ENCODE measurements at regions not wholly inside any gene's neighbourhood (a gene's known extent, or its start where the extent isn't known, plus 50 kb on each side); places are given as distances from the start of the nearest gene placed in this dataset.

DNA sequence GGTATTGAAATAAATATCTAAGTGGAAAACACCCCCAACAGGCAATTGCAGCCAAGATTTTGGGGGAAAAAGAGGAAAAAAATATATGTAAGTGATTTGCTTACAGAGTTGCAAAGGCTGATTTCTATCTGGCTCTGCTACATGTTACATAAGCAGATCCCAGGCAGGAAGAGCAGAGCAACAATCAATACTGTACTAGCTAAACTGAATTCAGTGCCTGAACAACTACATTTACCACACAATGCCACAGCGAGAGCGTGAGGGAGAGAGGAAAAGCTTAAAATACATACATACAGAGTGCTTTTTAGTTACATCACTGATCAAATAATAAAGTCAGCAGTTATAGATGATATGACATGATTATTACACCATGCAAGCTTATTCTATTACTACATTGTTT is 665.6 kb upstream of the ARGLU1 start:
- TF ChIP-seq, protein P1, sequence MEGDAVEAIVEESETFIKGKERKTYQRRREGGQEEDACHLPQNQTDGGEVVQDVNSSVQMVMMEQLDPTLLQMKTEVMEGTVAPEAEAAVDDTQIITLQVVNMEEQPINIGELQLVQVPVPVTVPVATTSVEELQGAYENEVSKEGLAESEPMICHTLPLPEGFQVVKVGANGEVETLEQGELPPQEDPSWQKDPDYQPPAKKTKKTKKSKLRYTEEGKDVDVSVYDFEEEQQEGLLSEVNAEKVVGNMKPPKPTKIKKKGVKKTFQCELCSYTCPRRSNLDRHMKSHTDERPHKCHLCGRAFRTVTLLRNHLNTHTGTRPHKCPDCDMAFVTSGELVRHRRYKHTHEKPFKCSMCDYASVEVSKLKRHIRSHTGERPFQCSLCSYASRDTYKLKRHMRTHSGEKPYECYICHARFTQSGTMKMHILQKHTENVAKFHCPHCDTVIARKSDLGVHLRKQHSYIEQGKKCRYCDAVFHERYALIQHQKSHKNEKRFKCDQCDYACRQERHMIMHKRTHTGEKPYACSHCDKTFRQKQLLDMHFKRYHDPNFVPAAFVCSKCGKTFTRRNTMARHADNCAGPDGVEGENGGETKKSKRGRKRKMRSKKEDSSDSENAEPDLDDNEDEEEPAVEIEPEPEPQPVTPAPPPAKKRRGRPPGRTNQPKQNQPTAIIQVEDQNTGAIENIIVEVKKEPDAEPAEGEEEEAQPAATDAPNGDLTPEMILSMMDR (conservative IDR thresholded peaks at IDR 0.05), result no peak
- H3K27ac ChIP-seq, result no peak overlapping the region

DNA sequence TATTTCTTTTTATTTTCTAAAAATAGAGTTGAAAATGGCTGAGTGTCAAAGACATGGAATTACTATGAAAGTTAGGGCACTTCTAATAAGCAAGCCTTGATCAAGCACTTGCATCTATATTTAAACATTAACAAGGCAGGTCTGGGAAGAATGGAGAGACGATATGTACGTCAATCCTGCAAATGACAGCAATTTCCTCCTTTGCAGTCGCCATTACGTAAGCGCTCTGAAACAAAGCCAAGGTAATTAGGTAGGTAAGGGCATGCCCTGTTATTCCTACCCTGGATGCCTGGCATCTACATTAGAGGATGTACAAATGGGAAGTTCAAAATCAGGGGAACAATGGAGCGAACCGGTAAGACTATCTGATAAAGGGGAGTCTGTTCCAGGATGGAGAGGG is 664.0 kb upstream of the ARGLU1 start:
- no peak overlapping the region for H3K27ac ChIP-seq
- TF ChIP-seq, protein P1 (conservative IDR thresholded peaks at IDR 0.05), result no peak

DNA sequence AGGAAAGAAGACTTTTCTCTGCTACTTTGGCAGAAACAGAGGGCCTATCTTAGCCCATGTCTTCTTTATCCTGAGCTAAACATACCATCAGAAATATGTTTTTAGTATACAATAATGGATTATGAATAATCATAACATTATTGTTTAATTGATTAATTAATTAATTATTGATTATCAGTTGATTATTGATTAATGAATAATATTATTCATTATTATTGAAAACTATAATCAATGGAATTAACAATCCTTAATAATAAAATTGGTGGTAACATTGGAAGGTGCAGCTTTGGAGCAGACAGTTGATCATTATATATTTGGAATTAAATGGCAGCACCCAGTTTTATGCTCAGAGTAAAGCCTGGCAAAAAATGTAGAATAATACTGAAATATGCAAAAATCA is 655.9 kb upstream of the ARGLU1 start:
- H3K27ac ChIP-seq, result no peak overlapping the region
- TF ChIP-seq, protein P1 (conservative IDR thresholded peaks at IDR 0.05), result no peak

DNA sequence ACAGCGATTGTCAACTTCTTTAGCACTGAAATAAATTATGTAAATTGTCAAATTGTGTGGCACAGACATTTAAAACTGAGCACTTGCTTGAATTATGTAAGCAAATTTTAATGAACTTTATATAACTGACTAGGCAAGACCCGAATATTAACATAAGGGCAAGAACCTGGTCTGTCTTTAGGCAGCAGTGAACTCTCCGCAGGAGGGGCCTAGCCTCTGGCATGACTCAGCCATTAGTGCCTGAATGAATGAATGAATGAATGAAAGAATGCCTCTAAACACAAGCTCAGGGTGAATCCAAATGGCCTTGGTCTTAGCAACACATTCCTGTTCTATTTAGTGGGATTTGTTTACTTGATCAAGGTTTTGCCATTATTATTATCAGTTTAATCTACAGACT is 654.7 kb upstream of the ARGLU1 start:
- H3K27ac ChIP-seq, result no peak overlapping the region
- TF ChIP-seq, protein P1 (conservative IDR thresholded peaks at IDR 0.05), result no peak

DNA sequence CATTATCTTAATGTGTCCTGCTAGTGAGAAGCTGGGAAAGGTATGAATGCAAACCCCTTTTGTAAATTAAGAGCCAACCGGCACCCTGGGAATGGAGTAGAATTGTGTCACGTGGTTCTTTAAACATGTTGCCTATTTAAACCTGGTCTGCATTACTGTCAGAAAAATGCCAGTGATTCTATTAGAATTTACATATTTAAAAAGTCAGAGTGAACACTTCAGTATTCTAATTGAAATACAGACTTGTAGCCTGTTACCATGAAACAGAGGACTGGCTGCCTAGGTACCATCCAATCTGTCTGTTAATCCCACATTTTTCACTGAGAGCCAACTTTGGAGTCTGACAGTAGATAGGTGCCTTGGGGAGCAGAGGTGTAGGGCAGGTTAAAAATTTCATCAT is 652.3 kb upstream of the ARGLU1 start:
- TF ChIP-seq, protein P1 (conservative IDR thresholded peaks at IDR 0.05), result no peak
- H3K27ac ChIP-seq, result no peak overlapping the region

DNA sequence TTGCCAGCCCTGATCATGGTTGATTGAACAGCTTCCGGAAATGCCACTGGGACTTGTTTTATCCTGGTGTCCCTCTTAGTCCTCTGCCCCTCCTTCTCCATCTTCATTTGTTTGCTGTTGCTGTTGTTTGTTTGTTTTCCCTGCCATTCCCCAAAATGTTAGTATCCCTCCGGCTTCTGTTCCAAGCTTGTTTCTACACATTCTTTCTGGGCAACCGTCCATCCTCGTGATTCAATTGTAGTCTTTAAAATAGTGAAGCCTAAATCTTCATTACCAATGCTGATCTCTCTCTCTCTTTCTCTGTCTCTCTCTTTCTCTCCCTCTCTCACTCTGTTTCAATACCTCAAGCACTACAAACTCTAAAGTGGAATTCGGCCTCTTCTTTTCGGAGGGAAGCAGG is 649.3 kb upstream of the ARGLU1 start:
- H3K27ac ChIP-seq, result peak overlapping the region; percentile 1; the same call in 1 of the 2 replicates
- TF ChIP-seq, protein P1 (conservative IDR thresholded peaks at IDR 0.05), result no peak

DNA sequence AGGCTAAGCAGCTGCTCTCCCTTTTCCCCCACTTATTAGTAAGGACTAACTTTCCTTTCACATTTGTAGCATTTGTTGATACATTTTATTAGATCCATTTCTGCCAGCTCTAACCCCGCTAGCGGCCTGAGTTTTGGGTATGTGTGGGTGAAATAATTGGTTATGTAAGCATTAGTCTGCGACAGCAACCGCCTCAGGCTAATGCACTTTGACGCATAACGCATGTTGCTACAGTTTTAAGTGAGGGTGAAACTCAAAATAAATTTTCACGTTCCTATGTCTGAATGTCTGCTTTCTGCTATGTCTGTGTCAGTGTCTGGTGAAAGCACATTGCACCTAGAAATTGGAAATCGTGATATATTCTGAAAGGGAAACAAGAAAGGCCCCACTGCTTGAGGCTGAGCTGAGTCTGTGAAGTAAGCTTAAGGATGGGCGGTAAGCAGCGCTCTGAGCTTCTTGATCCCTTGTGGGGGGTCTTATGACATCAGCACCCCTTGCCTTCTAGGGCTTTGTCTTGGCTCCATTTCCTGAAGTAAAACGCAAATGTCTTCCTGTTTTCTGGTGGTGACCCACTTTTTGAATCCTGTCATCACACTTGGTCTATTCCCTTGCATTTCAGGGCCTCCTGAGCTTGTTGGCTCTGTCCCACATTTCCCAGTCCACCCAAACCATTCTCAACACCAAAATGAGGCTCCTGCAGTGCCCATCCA is 648.3 kb upstream of the ARGLU1 start:
- no peak overlapping the region for H3K27ac ChIP-seq
- TF ChIP-seq, protein P1 (conservative IDR thresholded peaks at IDR 0.05), result no peak

Data from VCaP (cell line).